ENCODE measurements at regions not wholly inside any gene's neighbourhood (a gene's known extent, or its start where the extent isn't known, plus 50 kb on each side); places are given as distances from the start of the nearest gene placed in this dataset.

- Histone ChIP-seq H3K4me1 (ENCODE audit: control insufficient read depth in 2 of 2, insufficient read depth in 2 of 2, low read length in 2 of 2) (no peaks in the 10 kb centered on the region), H3K4me2 (replicated peaks; ENCODE audit: low read depth, low read length, poor library complexity, severe bottlenecking) (no peak overlapping the region), H3K9me3 (ENCODE audit: control extremely low read depth in 1 of 3, control insufficient read depth in 2 of 3, insufficient read depth in 1 of 3, low read length in 2 of 3) (no peaks in the 10 kb centered on the region), H3K27ac (ENCODE audit: low read length in 2 of 2) (no peak overlapping the region), H4K20me1 (ENCODE audit: control insufficient read depth, insufficient read depth, low read length, poor library complexity, severe bottlenecking) (no peaks in the 10 kb centered on the region), H2AFZ (ENCODE audit: insufficient read depth, low read depth, low read length, poor library complexity, severe bottlenecking) (no peak overlapping the region), H3K27me3 (replicated peaks in 1 of 4; ENCODE audit: control extremely low read depth in 1 of 4, control insufficient read depth in 3 of 4, insufficient read depth in 4 of 4, low read length in 3 of 4) (no peaks in the 10 kb centered on the region), H3K9ac (ENCODE audit: low read length) (no peak overlapping the region), H3K79me2 (ENCODE audit: control insufficient read depth, insufficient read depth, low read length) (no peaks in the 10 kb centered on the region), H3K36me3 (replicated peaks in 1 of 2; ENCODE audit: control extremely low read depth in 1 of 2, control insufficient read depth in 1 of 2, extremely low read depth in 1 of 2, insufficient read depth in 2 of 2, low read length in 1 of 2) (no peaks in the 10 kb centered on the region), H3K4me3 (ENCODE audit: control extremely low read depth in 1 of 5, extremely low read depth in 1 of 5, insufficient read depth in 1 of 5, low read depth in 2 of 5, low read length in 4 of 5) (no peak overlapping the region)
- Mint-ChIP-seq H3K9me3 (ENCODE audit: insufficient read depth) (no peaks in the 10 kb centered on the region), H3K27ac (no peak overlapping the region), H3K27me3 (no peaks in the 10 kb centered on the region), H3K4me1 (no peaks in the 10 kb centered on the region), H3K4me3 (no peak overlapping the region)
- no peak for ATAC-seq (ENCODE audit: low read depth)
- intact Hi-C loops (cut with micrococcal nuclease), result no loop called here
- ChIA-PET CTCF (no interaction called here), POLR2A (no interaction called here)
- no CpG with 5 or more reads among the region's 1 CpG for WGBS (ENCODE audit: insufficient coverage)
- DNase-seq, result no peak
- TF ChIP-seq EZH2 (IDR thresholded peaks at IDR 0.05; ENCODE audit: borderline replicate concordance, insufficient read depth, low read depth, low read length, poor library complexity, severe bottlenecking) (no peak), CTCF (IDR thresholded peaks at IDR 0.05) (no peak)
Observed at GRCh38 chr2:155456222-155456621, 757.7 kb downstream of the KCNJ3 start.

- 91% methylated on average over 1 of the region's 2 CpGs for WGBS (ENCODE audit: insufficient coverage)
- Histone ChIP-seq H3K9ac (ENCODE audit: low read length) (no peak overlapping the region), H2AFZ (ENCODE audit: insufficient read depth, low read depth, low read length, poor library complexity, severe bottlenecking) (no peak overlapping the region), H3K79me2 (ENCODE audit: control insufficient read depth, insufficient read depth, low read length) (no peaks in the 10 kb centered on the region), H3K27ac (ENCODE audit: low read length in 2 of 2) (no peak overlapping the region), H3K4me1 (ENCODE audit: control insufficient read depth in 2 of 2, insufficient read depth in 2 of 2, low read length in 2 of 2) (no peaks in the 10 kb centered on the region), H3K4me2 (replicated peaks; ENCODE audit: low read depth, low read length, poor library complexity, severe bottlenecking) (no peak overlapping the region), H3K9me3 (ENCODE audit: control extremely low read depth in 1 of 3, control insufficient read depth in 2 of 3, insufficient read depth in 1 of 3, low read length in 2 of 3) (no peaks in the 10 kb centered on the region), H3K36me3 (replicated peaks in 1 of 2; ENCODE audit: control extremely low read depth in 1 of 2, control insufficient read depth in 1 of 2, extremely low read depth in 1 of 2, insufficient read depth in 2 of 2, low read length in 1 of 2) (no peaks in the 10 kb centered on the region), H3K27me3 (replicated peaks in 1 of 4; ENCODE audit: control extremely low read depth in 1 of 4, control insufficient read depth in 3 of 4, insufficient read depth in 4 of 4, low read length in 3 of 4) (no peaks in the 10 kb centered on the region), H3K4me3 (ENCODE audit: control extremely low read depth in 1 of 5, extremely low read depth in 1 of 5, insufficient read depth in 1 of 5, low read depth in 2 of 5, low read length in 4 of 5) (no peak overlapping the region), H4K20me1 (ENCODE audit: control insufficient read depth, insufficient read depth, low read length, poor library complexity, severe bottlenecking) (no peaks in the 10 kb centered on the region)
- CTCF ChIA-PET, result no interaction called here
- no peaks in the 10 kb centered on the region for H3K4me1 Mint-ChIP-seq
- no peak for DNase-seq
- POLR2A ChIA-PET, result no interaction called here
- ATAC-seq (ENCODE audit: low read depth), result no peak
- no peak overlapping the region for H3K27ac Mint-ChIP-seq
- H3K27me3 Mint-ChIP-seq, result no peaks in the 10 kb centered on the region
- intact Hi-C loops (cut with micrococcal nuclease), result no loop called here
- H3K9me3 Mint-ChIP-seq (ENCODE audit: insufficient read depth), result peaks cover 2% of the 10 kb centered on the region
- H3K4me3 Mint-ChIP-seq, result no peak overlapping the region
- no peak for TF ChIP-seq EZH2 (IDR thresholded peaks at IDR 0.05; ENCODE audit: borderline replicate concordance, insufficient read depth, low read depth, low read length, poor library complexity, severe bottlenecking)
- TF ChIP-seq CTCF (IDR thresholded peaks at IDR 0.05), result no peak
Observed at GRCh38 chr2:155442755-155443372, 744.4 kb downstream of the KCNJ3 start.

Data from B cell (primary cell).